RWPE2 (cell line): ENCODE measurements at regions not wholly inside any gene's neighbourhood (a gene's known extent, or its start where the extent isn't known, plus 50 kb on each side); places are given as distances from the start of the nearest gene placed in this dataset.
A peak's percentile ranks its signal among the peaks of the same experiment; 100 is the strongest.
"Not testable (repeated sequence)": the region's sequence is repeated elsewhere in the genome, so short reads cannot be mapped to it uniquely, and the experiment has no call there.

ENCODE experiments used
- ATAC-seq: fragments of 200-7000 bp; cut with Tn5 transposase; 3 replicates; pipeline ENCODE4 v1.9.1; 2021; ENCODE audit warnings: low read depth
- DNase-seq: peaks from one replicate; pipeline ENCODE4 v3.0.0-alpha.2; 2020; ENCODE audit warnings: low spot score
- H3K27ac ChIP-seq: fragments of 450-650 bp; 2 replicates; pipeline ENCODE4 v1.5.1; 2017; ENCODE audit warnings: mild to moderate bottlenecking; ENCODE audit not compliant: poor library complexity, severe bottlenecking
- H3K27me3 ChIP-seq: fragments of 250-450 bp; sonication (Bioruptor Pico); 2 replicates; pipeline ENCODE4 v1.5.1; 2021; ENCODE audit warnings: mild to moderate bottlenecking, moderate library complexity; ENCODE audit not compliant: insufficient read depth, poor library complexity, severe bottlenecking
- H3K36me3 ChIP-seq: fragments of 250-450 bp; sonication (Bioruptor Pico); 2 replicates; pipeline ENCODE4 v1.5.1; 2020; ENCODE audit warnings: low read depth, mild to moderate bottlenecking, moderate library complexity
- H3K4me1 ChIP-seq: fragments of 250-450 bp; sonication (Bioruptor Pico); 2 replicates; pipeline ENCODE4 v1.5.1; 2021; ENCODE audit warnings: mild to moderate bottlenecking, moderate library complexity; ENCODE audit not compliant: insufficient read depth, poor library complexity, severe bottlenecking
- H3K4me3 ChIP-seq: fragments of 250-450 bp; sonication (Bioruptor Pico); 2 replicates; pipeline ENCODE4 v1.5.1; 2021; ENCODE audit warnings: mild to moderate bottlenecking, moderate library complexity; ENCODE audit not compliant: severe bottlenecking
- H3K9me3 ChIP-seq: fragments of 250-450 bp; sonication (Bioruptor Pico); 2 replicates; pipeline ENCODE4 v1.5.1; 2021; ENCODE audit warnings: mild to moderate bottlenecking, moderate library complexity; ENCODE audit not compliant: severe bottlenecking
- TF ChIP-seq, protein P1 (sequence below): fragments of 450-650 bp; IDR thresholded peaks from one replicate; pipeline ENCODE4 v1.5.1; 2017; ENCODE audit warnings: mild to moderate bottlenecking, moderate library complexity; ENCODE audit not compliant: poor library complexity, severe bottlenecking

DNA sequence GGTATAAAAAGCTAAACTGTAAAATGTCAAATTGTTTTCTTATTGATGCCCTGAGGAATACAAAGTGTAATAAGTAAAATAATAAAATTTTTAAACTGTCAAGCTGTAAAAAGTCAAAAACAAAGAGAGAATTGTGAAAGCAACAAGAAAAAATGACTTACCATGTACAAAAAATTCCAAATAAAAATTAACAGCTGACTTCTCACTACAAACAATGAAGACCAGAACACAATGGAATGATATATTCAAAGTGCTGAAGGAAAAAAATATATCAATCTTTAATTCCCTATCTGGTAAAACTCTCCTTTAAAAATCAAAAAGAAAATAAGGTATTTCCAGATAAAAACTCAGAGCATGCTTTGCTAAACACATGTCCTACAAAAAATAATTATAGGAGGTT lies 883.5 kb downstream of the IGSF11 start:
- DNase-seq, result no peak
- no peaks in the 10 kb centered on the region for H3K27me3 ChIP-seq

DNA sequence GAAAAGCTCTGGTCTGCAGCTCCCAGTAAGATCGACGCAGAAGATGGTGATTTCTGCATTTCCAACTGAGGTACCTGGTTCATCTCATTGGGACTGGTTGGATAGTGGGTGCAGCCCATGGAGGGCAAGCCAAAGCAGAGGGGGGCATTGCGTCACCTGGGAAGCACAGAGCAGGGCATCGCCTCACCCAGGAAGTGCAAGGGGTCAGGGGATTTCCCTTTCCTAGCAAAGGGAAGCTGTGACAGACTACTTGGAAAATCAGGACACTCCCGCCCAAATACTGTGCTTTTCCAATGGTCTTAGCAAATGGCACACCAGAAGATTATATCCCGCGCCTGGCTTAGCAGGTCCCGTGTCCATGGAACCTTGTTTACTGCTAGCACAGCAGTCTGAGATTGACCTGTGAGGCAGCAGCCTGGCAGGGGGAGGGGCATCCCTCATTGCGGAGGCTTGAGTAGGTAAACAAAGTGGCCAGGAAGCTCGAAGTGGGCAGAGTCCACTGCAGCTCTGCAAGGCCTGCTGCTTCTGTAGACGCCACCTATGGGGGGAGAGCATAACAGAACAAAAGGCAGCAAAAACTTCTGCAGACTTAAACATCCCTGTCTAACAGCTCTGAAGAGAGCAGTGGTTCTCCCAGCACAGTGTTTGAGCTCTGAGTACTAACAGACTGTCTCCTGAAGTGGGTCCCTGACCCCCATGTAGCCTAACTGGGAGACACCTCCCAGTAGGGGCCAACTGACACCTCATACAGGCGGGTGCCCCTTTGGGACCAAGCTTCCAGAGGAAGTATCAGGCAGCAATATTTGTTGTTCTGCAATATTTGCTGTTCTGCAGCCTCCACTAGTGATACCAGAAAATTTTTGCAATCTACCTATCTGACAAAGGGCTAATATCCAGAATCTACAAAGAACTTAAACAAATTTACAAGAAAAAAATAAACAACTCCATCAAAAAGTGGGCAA lies 871.7 kb downstream of the IGSF11 start:
- not testable (repeated sequence) for H3K27ac ChIP-seq, ATAC-seq, H3K27me3 ChIP-seq, H3K36me3 ChIP-seq, H3K4me1 ChIP-seq, H3K9me3 ChIP-seq, H3K4me3 ChIP-seq
- peak; percentile 19 for DNase-seq

More for the DNA sequence above, 883.5 kb downstream of the IGSF11 start:
- Histone ChIP-seq H3K36me3 (no peaks in the 10 kb centered on the region), H3K4me1 (no peaks in the 10 kb centered on the region), H3K4me3 (no peak overlapping the region), H3K27ac (no peak overlapping the region), H3K9me3 (no peaks in the 10 kb centered on the region)
- TF ChIP-seq, protein P1, sequence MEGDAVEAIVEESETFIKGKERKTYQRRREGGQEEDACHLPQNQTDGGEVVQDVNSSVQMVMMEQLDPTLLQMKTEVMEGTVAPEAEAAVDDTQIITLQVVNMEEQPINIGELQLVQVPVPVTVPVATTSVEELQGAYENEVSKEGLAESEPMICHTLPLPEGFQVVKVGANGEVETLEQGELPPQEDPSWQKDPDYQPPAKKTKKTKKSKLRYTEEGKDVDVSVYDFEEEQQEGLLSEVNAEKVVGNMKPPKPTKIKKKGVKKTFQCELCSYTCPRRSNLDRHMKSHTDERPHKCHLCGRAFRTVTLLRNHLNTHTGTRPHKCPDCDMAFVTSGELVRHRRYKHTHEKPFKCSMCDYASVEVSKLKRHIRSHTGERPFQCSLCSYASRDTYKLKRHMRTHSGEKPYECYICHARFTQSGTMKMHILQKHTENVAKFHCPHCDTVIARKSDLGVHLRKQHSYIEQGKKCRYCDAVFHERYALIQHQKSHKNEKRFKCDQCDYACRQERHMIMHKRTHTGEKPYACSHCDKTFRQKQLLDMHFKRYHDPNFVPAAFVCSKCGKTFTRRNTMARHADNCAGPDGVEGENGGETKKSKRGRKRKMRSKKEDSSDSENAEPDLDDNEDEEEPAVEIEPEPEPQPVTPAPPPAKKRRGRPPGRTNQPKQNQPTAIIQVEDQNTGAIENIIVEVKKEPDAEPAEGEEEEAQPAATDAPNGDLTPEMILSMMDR, result no peak
- ATAC-seq, result no peak

DNA sequence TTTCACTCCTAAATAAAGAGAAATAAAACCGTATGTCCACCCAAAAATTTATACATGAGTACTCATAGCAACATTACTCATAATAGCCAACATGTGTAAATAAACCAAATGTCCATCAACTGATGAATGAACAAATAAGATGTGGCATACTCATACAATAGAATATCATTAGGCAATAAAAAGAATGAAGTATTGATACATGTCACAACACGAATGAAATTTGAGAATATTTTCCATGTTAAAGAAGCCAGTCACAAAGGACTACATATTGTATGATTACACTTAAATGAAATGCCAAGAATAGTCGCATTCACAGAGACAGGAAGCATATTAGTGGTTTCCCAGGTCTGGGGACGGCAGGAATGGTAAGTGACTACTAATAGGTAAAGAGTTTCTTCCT lies 869.2 kb downstream of the IGSF11 start:
- TF ChIP-seq, protein P1, result no peak
- Histone ChIP-seq H3K36me3 (no peaks in the 10 kb centered on the region), H3K27ac (no peak overlapping the region), H3K4me1 (peaks cover 4% of the 10 kb centered on the region), H3K9me3 (peaks cover 2% of the 10 kb centered on the region), H3K27me3 (no peaks in the 10 kb centered on the region), H3K4me3 (no peak overlapping the region)
- DNase-seq (no peak), ATAC-seq (peak; percentile 54; the same call in 2 of the 3 replicates)

DNA sequence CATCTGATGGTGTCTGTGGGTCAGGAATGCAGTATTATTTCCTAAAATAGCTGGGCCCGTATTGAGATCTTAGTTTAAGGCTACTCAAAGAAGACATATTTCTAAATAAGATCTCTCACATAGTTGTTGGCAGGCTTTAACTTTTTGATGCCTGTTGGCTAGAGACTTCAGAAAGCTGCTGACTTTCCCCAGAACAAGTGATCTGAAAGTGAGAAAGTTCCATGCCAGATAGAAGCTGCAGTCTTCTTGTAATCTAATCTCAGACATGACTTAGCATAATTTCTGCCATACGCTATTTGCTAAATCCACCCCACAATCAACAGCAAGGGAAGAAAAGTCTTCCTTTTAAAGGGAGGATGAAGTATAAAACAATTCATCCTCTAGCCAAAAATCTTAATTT lies 867.1 kb downstream of the IGSF11 start:
- DNase-seq (no peak), ATAC-seq (no peak)
- Histone ChIP-seq H3K27me3 (no peaks in the 10 kb centered on the region), H3K27ac (no peak overlapping the region), H3K4me3 (no peak overlapping the region), H3K4me1 (peaks cover 4% of the 10 kb centered on the region), H3K36me3 (no peaks in the 10 kb centered on the region), H3K9me3 (peaks cover 2% of the 10 kb centered on the region)
- TF ChIP-seq, protein P1, result no peak

DNA sequence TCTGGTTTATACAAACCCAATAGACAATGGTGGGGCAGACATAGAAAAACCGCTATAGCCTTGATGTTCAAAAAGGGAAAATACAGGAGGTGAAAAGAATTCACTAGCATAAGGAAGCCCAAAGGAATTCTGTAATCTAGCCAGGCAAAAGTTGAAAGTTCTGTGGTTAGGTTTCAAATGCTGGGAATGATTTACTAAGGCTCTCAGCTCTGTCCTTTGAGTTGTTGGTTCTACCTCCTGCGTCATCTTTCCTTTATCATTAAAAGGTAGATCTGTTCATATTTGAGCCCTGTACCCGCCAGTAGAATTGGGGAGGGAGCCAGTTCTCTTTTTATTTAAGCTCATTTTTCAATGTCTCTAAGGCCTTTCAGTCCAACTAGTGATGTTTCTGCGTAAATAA lies 866.5 kb downstream of the IGSF11 start:
- Histone ChIP-seq H3K4me3 (no peak overlapping the region), H3K9me3 (no peaks in the 10 kb centered on the region), H3K4me1 (peaks cover 4% of the 10 kb centered on the region), H3K36me3 (no peaks in the 10 kb centered on the region), H3K27me3 (no peaks in the 10 kb centered on the region), H3K27ac (no peak overlapping the region)
- no peak for DNase-seq
- TF ChIP-seq, protein P1, result no peak
- ATAC-seq, result no peak
